Islet precursor cell (in vitro differentiated cells): ENCODE measurements at regions not wholly inside any gene's neighbourhood (a gene's known extent, or its start where the extent isn't known, plus 50 kb on each side); places are given as distances from the start of the nearest gene placed in this dataset.

Experiments used
- DNase-seq: peaks from one replicate; pipeline ENCODE4 v3.0.0-alpha.2; 2018

DNA sequence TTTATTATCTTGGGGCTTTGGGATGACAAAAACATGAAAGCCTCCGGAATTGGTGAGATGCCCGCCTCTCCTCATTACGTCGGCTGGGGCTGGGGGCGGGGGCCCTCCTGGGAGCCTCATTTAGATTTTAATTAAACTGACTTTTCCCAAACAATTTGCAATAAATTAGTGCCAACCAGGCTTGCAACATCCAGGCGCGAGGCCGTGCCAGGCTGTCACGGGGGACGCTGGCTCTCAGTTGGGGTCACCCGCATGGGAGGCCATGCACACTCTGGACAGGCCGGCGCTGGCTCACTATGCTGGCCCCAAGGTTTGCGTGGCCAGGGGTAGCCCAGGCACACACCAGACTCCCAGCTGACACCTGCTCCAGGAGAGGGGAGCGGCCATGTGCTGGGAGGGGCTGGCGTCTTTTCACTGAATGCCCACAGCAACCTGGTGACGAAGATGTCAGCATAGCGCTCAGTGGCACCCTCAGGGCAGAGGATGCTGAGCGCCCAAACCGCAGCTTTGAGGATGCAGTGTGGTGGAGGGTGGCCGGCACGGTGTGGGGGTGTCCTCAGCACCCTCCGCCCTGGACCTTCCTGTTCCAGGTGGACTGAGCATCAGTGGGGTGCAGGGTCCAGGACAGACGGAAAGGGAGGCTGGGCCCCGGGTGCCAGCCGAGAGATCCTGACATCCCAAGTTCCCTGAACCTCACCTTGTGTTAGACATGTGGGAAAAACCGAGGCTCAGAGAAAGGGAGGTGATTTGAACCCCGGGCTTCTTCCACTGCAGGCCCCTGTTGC is 190.8 kb upstream of the C14orf180 start:
- peak; percentile 43 for DNase-seq

DNA sequence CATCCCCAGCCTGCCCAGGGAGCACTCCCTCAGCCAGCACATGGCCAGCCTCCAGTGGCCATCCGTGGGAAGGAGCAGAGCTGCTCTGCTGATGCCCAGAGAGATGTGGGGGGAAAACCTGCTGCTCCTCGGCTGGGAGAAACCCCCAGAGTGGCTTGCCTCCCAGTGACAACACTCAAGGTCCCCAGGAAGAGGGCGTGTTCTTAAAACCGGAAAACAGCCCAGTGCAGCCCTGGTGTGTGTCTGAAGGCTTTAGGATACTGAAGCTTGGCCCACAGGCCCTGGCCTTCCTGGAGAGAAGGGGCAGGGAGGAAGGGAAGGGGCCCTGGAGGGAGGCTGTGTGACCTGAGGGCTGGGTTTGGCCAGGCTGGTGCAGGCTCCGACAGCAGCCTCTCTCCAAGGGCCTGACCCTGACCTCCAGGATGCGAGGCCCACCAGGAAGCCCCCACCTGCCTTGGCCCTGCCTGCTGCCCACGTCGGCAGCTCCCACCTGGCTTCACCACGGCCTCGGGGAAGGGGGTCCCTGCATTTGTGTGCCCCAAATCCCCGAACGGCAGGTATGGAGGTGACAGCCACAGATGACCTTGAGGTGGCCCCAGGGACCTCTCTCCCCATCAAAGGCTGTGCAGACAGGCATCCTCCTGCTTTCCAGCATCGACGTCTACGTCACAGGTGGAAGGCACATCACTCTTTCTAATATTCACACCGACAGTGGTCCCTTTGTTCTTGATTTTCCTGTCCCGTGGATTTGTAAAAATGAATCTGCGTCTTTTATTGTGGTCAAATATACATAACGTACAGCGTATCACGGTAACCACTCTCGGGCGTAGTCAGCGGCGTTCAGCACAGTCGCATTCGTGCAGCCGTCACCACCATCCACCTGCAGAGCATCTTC is 190.0 kb upstream of the C14orf180 start:
- peak; percentile 53 for DNase-seq

DNA sequence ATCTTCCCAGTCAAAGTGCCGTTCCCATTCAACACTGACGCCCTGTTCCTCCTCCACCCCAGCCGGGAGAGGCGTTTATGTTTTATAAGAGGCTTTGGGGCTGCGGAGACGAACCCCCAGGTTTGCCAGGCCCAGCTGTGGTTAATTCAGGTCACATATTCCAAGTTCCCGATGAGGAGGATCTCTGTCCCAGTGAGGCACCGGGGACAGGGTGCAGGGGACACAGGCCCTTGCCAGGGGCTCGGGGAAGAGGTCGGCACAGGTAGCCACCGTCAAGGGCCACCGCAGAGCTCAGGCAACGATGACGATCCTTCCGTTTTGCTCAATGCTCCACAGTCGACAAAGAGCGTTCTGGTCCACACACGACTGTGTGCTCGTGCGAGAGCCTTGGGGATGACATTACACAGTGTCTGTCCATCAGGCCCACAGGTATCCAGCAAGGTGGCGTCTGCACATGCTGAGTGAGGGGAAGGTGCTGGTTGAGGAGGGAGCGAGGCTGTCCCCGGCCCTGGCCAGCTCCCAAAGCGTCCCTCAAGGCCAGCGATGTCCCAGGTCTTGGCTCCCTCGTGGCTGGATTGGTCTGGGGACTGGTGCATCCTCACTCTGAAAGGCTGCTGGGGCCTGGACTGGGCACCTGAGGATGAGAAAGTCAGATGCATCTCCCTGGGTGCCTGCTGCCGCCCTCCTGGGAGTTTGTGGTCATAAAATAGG is 189.2 kb upstream of the C14orf180 start:
- peak; percentile 49 for DNase-seq

DNA sequence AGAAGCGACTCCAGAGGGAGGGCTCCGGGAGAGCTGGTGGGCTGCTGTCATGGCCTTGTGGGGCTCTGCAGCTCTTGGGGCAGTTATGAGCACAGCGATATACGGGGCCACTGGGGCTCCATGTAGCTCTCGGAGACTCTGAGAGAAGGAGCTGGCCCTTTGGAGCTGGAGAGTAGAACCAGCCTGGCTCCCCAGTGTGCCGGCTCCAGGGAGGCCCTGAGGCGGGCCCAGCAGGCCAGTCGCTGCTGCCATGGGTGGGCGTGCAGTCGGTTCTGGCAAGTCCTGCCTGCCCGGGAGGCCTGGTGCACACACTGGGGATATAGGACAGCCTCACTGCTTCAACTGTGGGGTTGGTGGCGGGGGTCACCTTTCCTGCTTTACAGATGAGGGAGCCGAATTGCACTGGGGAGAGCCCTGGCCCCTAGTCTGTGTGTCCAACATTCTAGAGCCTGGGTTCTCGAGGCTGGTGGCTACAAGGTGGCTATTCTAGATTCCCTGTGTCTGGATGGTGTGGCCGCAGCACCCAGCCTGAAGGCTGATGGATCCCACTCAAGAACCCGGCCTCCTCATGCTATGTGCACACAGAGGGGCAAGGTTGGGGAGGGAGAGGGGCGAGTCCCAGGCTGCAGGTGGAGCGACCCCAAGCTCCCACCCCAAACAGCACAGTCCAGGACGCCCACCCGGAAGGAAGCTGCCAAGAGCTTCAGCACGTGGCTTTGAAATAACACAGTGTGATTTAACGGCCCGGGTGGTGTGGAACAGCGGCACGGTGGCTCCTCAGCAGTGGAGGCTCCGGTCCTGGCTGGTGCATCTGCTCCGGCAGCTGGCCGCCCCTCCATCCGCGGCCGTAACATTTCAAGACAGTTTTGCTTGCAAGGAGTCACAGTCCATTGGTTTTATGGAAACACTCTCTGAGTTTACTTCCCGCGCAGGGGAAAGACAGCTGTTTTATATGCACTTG is 188.3 kb upstream of the C14orf180 start:
- DNase-seq, result peak; percentile 40

DNA sequence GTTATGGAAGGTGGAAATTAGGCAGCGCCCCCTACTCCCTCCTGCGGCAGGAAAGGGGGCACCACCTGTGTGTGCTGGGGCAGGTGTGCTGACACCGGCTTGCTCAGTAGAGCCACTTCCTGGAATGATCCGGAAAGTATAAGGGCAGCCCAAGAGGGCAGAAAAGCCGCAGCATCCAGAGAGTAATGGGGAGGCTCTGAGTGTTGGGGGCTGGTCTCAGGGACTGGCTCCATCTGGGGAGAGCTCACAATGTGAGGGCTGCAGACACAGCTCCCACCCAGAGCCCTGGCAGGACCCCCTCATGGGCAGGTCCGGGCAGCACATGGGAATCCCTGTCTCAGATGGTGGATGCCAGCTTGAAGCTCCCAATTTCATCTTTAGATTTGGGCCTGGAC is 187.6 kb upstream of the C14orf180 start:
- peak; percentile 29 for DNase-seq

DNA sequence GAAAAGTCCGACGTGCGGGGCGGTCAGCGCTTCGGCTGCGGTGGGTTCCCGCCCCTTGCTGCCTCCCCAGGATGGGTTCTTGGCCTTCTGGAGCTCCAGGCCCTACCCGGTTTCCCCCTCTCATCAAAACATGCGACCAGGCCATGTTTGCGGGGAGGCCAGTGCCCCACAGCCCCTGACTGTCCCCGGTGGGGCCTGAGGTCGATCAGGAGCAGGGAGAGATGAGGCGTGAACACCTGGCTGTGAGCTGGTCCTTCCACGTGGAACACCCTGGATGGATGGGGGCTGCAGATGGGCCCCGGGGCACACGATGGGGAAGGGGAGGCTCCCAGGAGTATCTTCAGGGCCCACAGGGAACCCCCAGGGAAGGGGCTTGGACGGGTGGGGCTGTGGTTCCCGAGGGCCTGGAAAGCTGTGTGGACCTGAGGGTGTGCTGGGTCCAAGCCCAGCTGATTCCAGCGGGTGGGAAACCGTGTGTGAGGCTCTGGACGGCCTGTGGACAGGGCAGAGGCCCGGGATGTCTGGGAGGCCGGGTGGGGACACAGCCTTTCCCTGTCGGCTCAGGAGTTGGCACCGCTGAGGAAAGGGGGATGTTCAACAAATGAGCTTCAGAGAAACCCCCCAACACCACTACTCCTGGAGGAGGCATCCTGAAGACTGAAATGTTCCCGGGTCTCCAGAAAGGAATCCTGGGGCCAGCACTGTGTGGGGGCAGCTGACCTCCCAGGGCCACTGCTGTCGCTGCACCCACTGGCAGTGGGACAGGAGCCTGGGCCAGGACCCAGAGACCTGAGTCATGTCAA is 187.0 kb upstream of the C14orf180 start:
- DNase-seq, result peak; percentile 48

DNA sequence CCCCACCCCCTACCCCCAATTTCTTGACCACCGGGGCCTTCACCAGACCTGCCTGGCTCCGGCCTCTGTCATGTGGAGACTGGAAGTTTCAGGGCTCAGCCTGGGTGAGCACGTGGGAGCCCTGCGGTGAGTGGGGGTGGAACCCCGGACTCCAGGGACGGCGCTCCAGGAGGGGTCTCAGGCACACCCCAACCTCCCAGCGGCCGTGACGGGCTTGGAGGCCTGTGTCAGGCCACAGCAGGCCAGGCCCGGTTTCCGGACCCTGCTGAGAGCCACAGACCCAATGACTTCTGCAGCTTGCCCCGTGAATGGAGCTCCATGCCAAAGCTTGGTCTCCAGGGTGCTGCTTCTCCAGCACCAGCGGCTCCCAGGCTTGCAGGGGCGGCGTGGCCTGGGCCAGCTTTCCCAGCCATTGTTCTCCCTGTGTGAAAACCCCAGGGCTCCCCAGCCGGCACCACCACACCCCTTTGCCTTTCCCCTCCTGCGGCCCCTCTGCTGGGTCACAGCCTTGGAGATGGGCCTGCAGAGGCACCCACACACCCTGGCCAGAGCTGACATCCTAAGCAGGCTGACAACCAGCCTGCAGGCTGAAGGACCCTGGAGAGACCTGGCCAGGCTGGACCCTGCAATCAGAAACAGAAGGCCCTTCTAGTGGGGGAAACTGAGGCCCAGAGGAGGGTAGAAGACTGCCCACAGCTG is 186.2 kb upstream of the C14orf180 start:
- DNase-seq, result peak; percentile 44

DNA sequence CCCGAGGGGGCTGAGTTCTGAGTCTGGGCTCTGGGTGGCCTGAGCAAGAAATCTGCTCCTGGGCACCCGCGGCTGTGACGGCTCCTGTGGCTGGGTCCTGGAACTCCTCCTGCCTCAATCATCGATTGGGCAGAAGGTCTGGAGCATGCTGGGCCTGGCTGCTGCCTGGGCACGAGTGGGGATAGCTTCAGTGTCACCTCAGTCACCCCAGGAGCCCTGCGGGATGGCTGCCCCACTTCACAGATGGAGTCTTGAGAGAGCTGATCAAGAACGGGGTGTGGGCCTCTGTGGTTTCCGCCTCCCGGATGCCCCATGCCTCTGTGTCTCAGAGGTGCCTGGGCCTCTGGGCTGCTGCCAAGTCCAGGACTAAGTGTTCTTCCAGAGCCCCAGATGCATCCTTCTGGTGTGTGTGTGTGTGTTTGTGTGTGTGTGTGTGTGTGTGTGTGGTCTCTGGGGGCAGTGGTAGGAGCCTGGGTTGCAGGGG is 185.6 kb upstream of the C14orf180 start:
- peak; percentile 44 for DNase-seq

DNA sequence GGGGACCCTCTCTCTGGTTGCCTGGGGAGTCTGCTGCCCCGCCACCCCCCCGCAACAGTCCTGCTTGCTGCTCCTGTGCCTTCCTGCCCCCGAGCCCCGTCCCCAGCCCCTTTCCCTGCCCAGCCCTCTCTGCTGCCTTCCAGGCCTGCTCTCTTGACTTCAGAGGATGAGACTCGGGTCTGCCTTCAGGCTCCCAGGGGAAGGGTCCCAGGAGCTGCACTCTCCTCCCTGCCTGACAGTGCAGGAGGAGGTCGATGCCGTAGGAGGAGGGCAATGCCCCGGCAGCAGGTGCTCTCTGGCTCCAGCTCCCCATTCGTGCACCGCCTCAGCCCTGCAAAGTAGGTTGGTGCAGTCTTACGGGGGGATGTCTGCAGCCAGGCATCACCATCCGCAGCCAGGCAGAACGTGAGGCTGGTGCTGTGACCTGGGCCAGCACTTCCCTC is 185.1 kb upstream of the C14orf180 start:
- peak; percentile 42 for DNase-seq

DNA sequence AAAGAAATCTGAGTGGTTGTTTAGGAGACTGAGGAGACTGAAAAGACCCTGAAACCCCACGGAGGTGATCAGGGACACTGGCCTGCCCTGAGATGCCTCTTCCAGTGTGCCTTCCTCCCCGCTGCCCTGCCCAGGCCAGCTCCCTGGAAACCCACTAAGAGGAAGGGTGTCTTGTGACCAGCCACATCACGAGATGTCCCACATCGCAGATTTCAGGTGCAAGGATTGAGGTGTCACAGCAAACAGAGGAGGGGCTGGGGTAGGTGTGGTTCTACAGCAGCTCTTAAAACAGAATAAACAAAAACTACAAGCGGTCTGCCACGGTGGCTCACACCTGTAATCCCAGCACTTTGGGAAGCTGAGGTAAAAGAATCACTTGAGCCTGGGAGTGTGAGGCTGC is 184.3 kb upstream of the C14orf180 start:
- peak; percentile 22 for DNase-seq

DNA sequence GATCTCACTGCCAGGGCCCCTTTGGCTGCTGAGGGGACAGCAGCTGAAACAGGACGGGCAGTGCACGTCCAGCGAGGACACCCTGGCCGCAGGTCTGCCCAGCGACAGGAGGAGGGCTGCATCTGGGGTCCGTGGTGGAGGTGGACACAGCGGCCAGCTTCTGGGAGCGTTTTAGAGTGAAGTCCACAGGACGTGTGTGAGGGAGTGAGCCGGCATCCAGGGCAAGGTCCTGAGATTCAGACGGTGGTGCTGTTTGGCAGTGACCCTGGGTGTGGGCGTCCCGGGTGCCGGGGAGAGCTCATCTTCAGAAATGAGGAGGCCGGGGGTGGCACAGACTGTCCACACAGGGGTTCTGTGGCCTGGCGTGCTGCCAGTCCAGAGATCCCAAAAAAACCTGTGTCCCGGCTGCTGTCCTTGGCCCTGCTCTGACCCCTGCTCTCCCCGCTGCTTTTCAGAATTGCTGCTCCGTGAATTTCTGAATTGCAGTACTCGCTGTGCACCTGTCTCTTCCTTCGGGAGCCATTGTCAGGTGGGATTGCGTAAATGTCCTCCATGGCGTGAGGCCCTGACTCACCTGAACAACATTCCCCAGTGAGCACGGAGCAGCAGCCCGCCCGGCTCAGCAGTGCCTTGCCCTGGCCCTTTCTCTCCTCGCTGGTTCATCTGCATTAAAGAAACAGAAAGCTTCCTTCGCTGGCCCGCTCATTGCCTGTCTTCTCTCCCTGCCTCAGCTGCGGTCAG is 183.5 kb upstream of the C14orf180 start:
- DNase-seq, result peak; percentile 41

DNA sequence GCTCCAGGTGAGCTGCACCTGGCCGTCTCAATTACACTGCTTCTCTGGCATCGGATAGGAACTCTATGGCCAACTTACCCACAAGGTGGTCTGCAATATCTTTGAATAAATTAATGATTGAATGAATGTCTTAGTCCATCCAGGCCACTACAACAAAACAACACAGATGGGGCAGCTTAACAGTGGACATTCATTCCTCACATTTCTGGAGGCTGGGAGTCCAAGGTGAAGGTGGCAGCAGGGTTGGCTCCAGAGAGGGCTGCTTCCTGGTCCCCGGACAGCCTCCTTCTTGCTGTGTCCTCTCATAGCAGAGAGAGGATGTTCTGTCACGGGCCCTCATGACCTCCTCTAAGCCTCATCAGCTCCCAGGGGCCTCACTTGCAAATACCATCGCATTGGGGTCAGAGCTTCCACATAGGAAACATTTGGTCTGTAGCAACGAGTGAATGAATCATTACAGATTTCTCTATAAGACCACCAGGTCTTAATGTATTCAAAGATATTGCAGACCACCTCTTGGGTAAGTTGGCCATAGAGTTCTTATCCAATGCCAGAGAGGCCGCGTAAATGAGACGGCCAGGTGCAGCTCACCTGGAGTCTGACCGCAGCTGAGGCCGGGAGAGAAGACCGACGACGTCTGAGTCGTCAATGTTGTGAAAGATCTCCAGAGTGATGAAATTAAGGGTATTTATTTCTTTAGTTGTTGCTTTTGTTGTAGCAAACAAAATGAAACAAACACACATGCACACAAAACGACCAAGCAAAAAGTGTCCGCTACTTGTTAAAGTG is 182.7 kb upstream of the C14orf180 start:
- DNase-seq, result no peak

DNA sequence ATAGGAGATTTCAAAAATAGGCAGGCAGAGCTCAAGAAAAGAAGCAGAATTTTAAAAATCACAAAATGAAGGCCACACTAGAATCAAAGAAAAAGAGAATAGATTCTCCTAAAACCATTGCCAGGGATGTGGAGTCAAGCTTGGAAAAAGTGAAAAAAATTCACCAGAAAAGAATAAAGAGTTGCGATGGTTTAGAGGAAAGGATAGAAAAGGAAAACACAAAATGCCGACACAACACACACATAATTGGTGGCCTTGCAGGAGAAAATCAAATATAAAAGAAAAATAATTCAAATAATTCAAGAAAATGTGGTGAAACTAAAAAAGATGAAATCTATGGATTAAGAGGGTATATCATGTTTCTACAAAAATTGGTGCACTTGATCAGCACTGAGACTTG is 181.6 kb upstream of the C14orf180 start:
- DNase-seq, result no peak

DNA sequence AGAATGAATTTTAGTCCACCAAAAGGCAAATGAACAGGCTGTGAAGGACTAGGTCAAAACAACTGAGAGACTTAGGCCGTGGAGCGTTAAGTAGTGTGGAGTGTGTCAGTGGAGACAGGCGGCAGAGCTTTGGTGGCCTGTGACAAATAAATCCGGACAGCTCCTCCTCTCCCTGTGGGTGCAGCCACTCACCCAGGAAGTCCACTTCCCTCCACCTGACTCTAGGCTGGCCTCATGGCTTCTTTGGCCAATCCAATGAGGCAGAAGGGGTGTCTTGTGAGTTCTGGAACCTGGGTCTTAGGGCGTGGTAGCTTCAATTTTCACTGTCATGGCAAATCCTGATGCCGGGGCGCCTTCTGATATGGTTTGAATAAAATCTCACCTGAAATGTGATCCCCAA is 180.9 kb upstream of the C14orf180 start:
- peak; percentile 27 for DNase-seq

DNA sequence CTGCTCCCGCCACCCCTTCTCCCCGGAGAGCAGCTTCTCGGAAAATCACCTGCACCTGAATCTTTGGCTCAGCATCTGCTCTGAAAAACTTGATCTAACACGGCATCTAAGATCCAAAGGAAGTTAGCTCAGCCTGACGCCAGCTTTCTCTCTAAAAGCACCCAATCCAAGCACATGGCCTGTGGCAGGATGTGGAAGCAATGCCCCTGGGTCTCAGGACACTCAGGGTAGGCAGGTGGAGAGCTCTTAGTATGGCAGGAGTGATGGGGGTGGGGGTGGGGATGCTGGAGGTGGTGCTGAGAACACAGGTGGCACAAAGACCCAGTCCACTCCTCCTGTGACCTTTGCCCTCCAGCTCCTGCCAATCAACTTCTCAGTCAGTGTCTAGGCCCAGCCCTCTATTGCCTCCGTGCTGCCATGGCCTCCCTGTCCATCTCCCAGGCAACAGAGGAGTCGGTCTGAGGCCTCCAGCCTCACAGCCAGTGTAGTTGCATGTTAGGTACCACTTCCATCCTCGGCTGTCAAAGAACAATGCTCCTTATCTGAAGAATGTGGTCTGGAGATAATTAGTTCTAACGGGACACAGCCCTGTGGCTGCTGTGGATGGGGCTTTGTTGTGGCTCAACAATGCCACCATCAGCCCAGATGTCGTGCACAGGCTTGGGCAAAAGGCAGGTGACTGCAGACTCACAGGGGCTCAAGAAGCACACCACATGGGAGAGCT is 180.0 kb upstream of the C14orf180 start:
- DNase-seq, result peak; percentile 43

DNA sequence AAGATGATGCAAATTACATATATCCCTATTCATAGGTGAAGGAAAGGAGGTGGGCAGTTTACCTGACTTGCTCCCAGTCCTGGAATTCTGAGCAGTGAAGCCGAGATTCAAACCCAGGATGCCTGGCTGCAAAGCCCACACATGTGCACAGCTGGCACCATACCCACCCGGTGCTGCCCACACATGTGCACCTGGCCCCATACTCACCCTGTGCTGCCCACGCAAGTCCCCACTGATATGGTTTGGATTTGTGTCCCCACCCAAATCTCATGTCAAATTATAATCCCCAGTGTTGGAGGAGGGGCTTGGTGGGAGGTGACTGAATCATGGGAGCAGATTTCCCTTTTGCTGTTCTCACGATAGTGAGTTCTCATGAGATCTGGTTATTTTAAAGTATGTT is 179.2 kb upstream of the C14orf180 start:
- DNase-seq, result peak; percentile 20

DNA sequence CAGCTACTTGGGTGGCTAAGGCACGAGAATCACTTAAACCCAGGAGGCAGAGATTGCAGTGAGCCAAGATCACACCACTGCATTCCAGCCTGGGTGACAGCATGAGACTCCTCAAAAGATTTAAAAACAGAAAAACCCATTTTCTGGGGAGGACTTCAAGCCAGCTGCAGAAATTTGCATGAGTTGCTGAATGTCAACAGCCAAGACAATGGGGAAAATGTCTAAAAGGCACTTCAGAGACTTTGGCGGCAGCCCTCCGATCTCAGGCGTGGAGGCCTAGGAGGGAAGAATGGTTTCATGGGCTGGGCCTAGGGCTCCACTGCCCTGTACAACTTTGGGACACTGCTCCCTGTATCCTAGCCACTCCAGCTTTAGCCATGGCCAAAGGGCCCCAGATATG is 177.8 kb upstream of the C14orf180 start:
- DNase-seq, result no peak

DNA sequence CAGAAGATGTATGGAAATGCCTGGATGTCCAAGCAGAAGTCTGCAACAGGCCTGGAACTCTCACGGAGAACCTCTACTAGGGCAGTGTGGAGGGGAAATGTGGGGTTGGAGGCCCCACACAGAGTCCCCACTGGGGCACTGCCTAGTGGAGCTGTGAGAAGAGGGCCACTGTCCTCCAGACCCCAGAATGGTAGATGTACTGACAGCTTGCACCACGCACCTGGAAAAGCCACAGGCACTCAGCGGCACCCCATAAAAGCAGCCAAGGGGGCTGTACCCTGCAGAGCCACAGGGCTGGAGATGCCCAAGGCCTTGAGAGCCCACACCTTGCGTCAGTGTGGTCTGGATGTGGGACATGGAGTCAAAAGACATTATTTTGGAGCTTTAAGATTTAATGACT is 177.3 kb upstream of the C14orf180 start:
- peak; percentile 29 for DNase-seq
